ENCODE measurements at regions not wholly inside any gene's neighbourhood (a gene's known extent, or its start where the extent isn't known, plus 50 kb on each side); places are given as distances from the start of the nearest gene placed in this dataset.
"Not testable (repeated sequence)": the region's sequence is repeated elsewhere in the genome, so short reads cannot be mapped to it uniquely, and the experiment has no call there.

- no peak for DNase-seq
These were observed 76.7 kb upstream of the RUBCNL start for GRCh38 chr13:46463719-46464118.

GRCh38 chr13:46460223-46460622, 73.2 kb upstream of the RUBCNL start:
- DNase-seq = not testable (repeated sequence)

- DNase-seq = not testable (repeated sequence)
These were observed 70.2 kb upstream of the RUBCNL start for GRCh38 chr13:46457255-46457654.

GRCh38 chr13:46455924-46456323, 68.9 kb upstream of the RUBCNL start:
- DNase-seq = not testable (repeated sequence)

GRCh38 chr13:46451145-46451544, 64.1 kb upstream of the RUBCNL start:
- not testable (repeated sequence) for DNase-seq

GRCh38 chr13:46449949-46450348, 62.9 kb upstream of the RUBCNL start:
- not testable (repeated sequence) for DNase-seq

GRCh38 chr13:46448148-46448547, 61.1 kb upstream of the RUBCNL start:
- not testable (repeated sequence) for DNase-seq

- not testable (repeated sequence) for DNase-seq
These were observed 50.9 kb upstream of the RUBCNL start for GRCh38 chr13:46437808-46438404.

Data from NCI-H2227 treated with DMSO at 0.1 percent for 48 hours (cell line).